ENCODE measurements at regions not wholly inside any gene's neighbourhood (a gene's known extent, or its start where the extent isn't known, plus 50 kb on each side); places are given as distances from the start of the nearest gene placed in this dataset.

DNA sequence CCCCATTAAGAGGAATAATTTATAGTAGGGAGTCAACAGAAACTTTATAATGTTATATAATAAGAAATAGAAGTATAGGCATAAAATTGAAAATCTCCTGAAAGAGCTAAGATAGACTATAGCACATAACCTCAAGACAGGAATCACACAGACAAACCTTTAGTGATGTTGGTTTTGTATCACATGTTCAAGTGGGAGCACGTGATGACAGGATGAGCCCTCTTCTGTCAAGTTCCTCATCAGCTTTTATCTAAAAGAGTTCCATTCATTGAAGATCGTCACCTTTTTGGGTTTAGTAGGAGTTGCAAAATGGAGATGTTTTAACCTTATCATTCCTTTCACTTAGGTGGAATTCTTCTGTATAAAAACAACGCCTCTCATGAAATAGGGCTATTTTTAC is 127.0 kb downstream of the MCHR2 start:
- no peak for TF ChIP-seq CTCF (conservative IDR thresholded peaks at IDR 0.05; ENCODE audit: control insufficient read depth, insufficient read depth, low read depth, low read length)
- DNase-seq (ENCODE audit: low read depth): no peak
- H3K4me3 ChIP-seq (ENCODE audit: control insufficient read depth, low read depth, low read length): no peak overlapping the region

- peak overlapping the region; percentile 3 for H3K4me3 ChIP-seq (ENCODE audit: control insufficient read depth, low read depth, low read length)
- peak; percentile 69 for DNase-seq (ENCODE audit: low read depth)
- TF ChIP-seq CTCF (conservative IDR thresholded peaks at IDR 0.05; ENCODE audit: control insufficient read depth, insufficient read depth, low read depth, low read length): peak; percentile 80
These were observed 125.8 kb downstream of the MCHR2 start for GRCh38 chr6:99868074-99868702.

Data from fibroblast of mammary gland (primary cell).